Ecto neural progenitor cell (in vitro differentiated cells): ENCODE measurements at regions not wholly inside any gene's neighbourhood (a gene's known extent, or its start where the extent isn't known, plus 50 kb on each side); places are given as distances from the start of the nearest gene placed in this dataset.

Source experiments
- DNase-seq: peaks from one replicate; pipeline ENCODE4 v3.0.0-alpha.2; 2018; ENCODE audit warnings: low spot score

DNA sequence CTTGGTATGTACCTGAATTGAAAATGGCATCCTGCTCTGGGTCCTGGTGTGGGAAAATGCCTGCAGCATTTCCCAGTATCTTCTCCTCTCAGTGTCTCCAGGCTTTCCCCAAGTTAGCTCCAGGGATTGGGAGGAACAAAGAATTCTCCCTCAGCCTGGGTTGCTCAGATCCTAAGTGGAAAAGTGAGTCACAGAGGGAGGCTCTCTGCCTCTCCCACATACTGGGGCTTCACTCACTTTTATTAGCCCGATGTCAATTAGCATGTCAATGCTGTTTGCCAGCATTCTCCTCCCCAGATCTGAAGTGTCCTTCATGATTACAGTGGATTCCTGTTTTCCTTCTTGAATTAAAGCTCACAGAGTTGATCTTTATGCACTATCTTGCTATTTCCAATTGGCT lies 655.0 kb downstream of the EPHA3 start:
- DNase-seq = no peak

GRCh38 chr3:89783341-89783927 lies 676.0 kb downstream of the EPHA3 start:
- no peak for DNase-seq

GRCh38 chr3:89787485-89787884 lies 680.1 kb downstream of the EPHA3 start:
- no peak for DNase-seq

- DNase-seq = no peak
Observed at GRCh38 chr3:89787979-89788378, 680.6 kb downstream of the EPHA3 start.

- no peak for DNase-seq
Observed at GRCh38 chr3:89795506-89795905, 688.1 kb downstream of the EPHA3 start.

- no peak for DNase-seq
Observed at GRCh38 chr3:89802881-89803280, 695.5 kb downstream of the EPHA3 start.

- DNase-seq = no peak
Observed at GRCh38 chr3:89803711-89804110, 696.3 kb downstream of the EPHA3 start.

DNA sequence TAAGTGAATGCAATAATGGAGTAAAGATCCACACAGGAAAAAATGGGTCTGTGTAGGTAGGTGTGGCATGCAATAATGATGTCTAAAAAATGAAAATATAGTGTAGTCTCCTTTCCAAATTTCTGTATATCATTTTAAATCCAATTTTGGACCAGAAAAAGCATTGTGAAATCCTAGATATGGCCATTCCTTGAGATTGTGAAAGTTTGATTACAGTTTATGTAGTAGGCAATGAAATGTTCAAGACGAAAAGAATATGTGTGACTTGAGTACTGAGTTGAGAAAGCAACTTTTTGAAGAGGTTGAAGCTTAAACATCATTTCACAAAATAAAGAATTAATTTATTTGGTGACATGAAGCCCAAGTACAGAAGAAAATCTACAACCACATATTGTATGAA lies 698.7 kb downstream of the EPHA3 start:
- DNase-seq = no peak

GRCh38 chr3:89808680-89809197 lies 701.3 kb downstream of the EPHA3 start:
- DNase-seq = no peak

DNA sequence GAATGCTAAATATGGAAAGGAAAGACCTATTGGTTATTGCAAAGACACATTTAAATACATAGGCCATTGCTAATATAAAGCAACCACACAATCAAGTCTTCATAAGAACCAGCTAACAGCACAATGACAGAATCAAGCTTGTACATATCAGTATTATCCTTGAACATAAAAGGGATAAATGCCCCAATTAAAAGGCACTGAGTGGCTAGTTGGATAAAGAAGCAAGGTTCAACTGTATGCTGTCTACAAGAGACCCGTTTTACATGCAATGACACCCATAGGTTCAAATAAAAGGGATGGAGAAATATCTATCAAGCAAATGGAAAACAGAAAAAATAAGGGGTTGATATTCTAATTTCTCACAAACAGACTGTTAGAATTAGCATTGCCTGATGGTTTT lies 706.1 kb downstream of the EPHA3 start:
- DNase-seq = no peak

GRCh38 chr3:89841041-89841440 lies 733.6 kb downstream of the EPHA3 start:
- DNase-seq = no peak

DNA sequence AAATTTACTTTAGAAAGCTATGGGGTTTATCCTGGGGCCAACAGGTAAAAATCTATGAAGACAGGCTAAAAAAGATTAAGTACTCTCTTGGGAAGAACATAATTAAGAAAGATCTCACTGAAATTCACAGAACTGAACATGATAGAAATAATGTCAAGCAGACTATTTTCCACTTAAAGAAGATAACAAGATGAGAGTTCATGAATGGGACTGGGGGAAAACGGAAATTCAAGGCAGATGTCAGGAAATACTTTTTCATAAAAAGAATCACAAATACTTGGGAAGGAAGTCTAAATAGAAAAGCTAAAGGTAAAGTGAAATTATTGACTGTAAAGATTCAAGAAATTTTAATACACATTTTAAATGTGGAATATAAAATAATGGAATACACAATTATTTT lies 737.6 kb downstream of the EPHA3 start:
- no peak for DNase-seq

- no peak for DNase-seq
Observed at GRCh38 chr3:89847955-89848354, 740.5 kb downstream of the EPHA3 start.

DNA sequence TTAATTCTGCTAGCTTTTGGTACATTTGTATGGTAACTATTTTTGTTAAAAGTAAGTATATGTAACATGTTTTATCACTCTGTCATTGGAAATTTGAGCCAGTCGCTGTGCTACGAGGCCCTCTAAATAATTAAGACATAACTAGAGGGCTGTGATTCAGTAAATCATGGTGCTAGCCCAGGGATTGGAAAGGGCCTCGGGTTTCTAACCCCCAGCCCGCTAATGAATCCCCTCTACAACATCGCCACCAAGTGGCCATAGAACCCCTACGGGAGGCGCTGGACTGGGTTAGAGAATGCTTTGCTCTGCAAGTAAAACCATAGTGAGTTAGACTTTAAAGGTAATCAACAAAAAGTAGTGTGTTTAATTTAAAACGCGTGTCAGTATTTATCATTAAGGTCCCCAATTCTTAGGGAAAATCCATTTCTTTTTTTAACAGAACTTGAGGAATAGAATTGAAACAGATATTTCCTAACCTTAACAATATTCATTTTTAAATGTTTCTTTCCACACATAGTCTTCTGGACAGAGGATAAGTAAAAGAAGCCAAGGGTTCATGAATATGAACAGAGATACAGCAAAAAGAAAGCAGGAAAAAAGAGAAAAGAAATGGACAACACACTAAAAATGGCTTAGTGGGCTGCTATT lies 744.7 kb downstream of the EPHA3 start:
- DNase-seq = peak; percentile 83

- DNase-seq = no peak
Observed at GRCh38 chr3:89859757-89860156, 752.3 kb downstream of the EPHA3 start.

- DNase-seq = no peak
Observed at GRCh38 chr3:89867286-89867685, 759.9 kb downstream of the EPHA3 start.

- DNase-seq = no peak
Observed at GRCh38 chr3:89876116-89876515, 768.7 kb downstream of the EPHA3 start.

- DNase-seq = no peak
Observed at GRCh38 chr3:89877230-89877629, 769.8 kb downstream of the EPHA3 start.

GRCh38 chr3:89889386-89889785 lies 782.0 kb downstream of the EPHA3 start:
- DNase-seq = no peak

DNA sequence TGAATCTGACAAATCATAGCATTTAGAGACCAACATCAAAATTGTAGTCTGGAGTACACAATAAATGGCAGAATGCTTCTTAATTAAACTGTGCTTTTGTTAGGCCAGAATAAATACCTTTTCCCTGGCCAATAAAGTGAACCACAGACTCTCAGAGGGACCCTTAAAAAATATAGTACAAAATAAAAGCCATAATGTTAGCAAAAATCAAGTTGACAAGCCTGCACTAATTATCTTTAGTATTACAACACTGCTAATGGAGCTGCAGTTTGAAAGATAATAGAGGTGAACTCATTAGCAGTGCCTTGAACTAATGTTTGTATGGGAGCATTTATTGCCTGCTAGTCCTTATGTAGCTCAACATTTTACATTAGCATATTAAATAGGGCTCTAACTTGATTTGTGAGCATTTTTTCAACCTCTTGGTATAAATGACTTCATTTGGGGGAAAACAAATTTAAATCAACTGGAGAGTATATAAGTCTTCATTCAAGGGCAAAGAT lies 801.3 kb downstream of the EPHA3 start:
- no peak for DNase-seq

- no peak for DNase-seq
Observed at GRCh38 chr3:89912031-89912430, 804.6 kb downstream of the EPHA3 start.

DNA sequence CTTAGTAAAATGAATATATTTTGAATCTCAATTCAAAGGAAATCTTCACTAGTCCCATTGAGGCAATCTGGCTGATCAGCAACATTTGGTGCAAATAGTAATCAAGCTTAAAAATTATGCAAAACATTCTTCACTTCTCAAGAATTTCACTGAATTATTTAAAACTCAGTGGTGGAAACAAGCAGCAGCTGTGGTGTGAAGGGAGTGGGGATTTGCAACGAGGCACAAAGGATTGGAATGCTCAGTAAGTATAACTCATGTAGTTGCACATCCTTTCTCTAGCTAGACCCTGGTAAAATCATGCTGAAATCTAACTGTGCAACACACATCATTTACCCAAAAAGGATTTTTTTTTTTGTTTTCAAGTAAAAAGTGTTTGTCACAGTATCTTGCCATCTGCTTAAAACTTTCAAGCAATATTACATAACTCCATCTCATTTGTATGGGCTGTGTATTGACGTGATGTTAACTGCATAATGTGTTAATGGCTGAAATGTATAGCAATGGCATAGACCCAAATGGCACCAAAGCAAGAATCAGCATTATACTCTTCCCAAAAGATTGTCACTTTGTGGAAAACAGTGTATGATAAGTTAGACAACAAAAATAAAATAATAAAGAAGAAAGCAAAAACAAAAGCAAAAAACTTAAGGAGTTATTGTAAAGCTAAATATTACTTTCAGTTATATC lies 816.6 kb downstream of the EPHA3 start:
- no peak for DNase-seq

- DNase-seq = no peak
Observed at GRCh38 chr3:89925976-89926375, 818.6 kb downstream of the EPHA3 start.
